Activated B cell treated with CpG ODN at 0.5 μM for 24 hours (primary cell): ENCODE measurements at regions not wholly inside any gene's neighbourhood (a gene's known extent, or its start where the extent isn't known, plus 50 kb on each side); places are given as distances from the start of the nearest gene placed in this dataset.

Experiments used
- ATAC-seq: fragments of 200-7000 bp; cut with Tn5 transposase; one replicate; pipeline ENCODE4 v1.10.0; 2021; ENCODE audit warnings: low read depth, mild to moderate bottlenecking, moderate library complexity
- CTCF ChIA-PET: fragments of 350-600 bp; sonication (Branson Sonifier 250); formaldehyde crosslinking; loops from one replicate; lab custom pipeline; 2021; ENCODE audit warnings: antibody characterized with exemption; lab: Charles Lee
- POLR2A ChIA-PET: fragments of 350-600 bp; sonication (Branson Sonifier 250); formaldehyde crosslinking; loops from one replicate; lab custom pipeline; 2021; ENCODE audit warnings: antibody characterized with exemption; lab: Charles Lee
- DNase-seq: peaks from one replicate; pipeline ENCODE4 v3.0.0; 2022
- H3K27ac Mint-ChIP-seq: one replicate; pipeline ENCODE4 v1.8.0; 2020; ENCODE audit warnings: mixed read lengths
- H3K27me3 Mint-ChIP-seq: one replicate; pipeline ENCODE4 v1.8.0; 2021; ENCODE audit warnings: mixed read lengths
- H3K36me3 Mint-ChIP-seq: one replicate; pipeline ENCODE4 v1.8.0; 2021; ENCODE audit warnings: low read depth, mixed read lengths
- H3K4me1 Mint-ChIP-seq: one replicate; pipeline ENCODE4 v1.8.0; 2021; ENCODE audit warnings: mixed read lengths
- H3K4me3 Mint-ChIP-seq: one replicate; pipeline ENCODE4 v1.8.0; 2020; ENCODE audit warnings: mild to moderate bottlenecking, mixed read lengths
- H3K9me3 Mint-ChIP-seq: one replicate; pipeline ENCODE4 v1.8.0; 2020; ENCODE audit warnings: mixed read lengths
- CTCF ChIP-seq: fragments of 200-600 bp; IDR thresholded peaks from one replicate; pipeline ENCODE4 v1.8.0; 2022; ENCODE audit warnings: antibody characterized with exemption, mild to moderate bottlenecking
- intact Hi-C: fragments of 100-400 bp; cut with micrococcal nuclease; formaldehyde crosslinking; loops from one replicate; pipeline ENCODE4 v1.15.1; 2024

- POLR2A ChIA-PET: no interaction called here
- Mint-ChIP-seq H3K4me3 (no peak overlapping the region), H3K27ac (no peak overlapping the region), H3K27me3 (no peaks in the 10 kb centered on the region), H3K9me3 (peaks cover 2% of the 10 kb centered on the region), H3K4me1 (no peaks in the 10 kb centered on the region), H3K36me3 (no peaks in the 10 kb centered on the region)
- DNase-seq (no peak), ATAC-seq (no peak)
- CTCF ChIA-PET: no interaction called here
- no peak for TF ChIP-seq CTCF
- intact Hi-C loops: no loop called here
Measured at GRCh38 chr4:13159041-13159620, 325.0 kb downstream of the RAB28 start.

- peaks cover 5% of the 10 kb centered on the region for H3K9me3 Mint-ChIP-seq
- no peaks in the 10 kb centered on the region for H3K4me1 Mint-ChIP-seq
- DNase-seq: no peak
- ChIA-PET CTCF (no interaction called here), POLR2A (no interaction called here)
- TF ChIP-seq CTCF: no peak
- no peaks in the 10 kb centered on the region for H3K36me3 Mint-ChIP-seq
- intact Hi-C loops: no loop called here
- no peak overlapping the region for H3K4me3 Mint-ChIP-seq
- H3K27me3 Mint-ChIP-seq: no peaks in the 10 kb centered on the region
- no peak for ATAC-seq
- H3K27ac Mint-ChIP-seq: no peak overlapping the region
Measured at GRCh38 chr4:13151194-13151593, 332.9 kb downstream of the RAB28 start.

- intact Hi-C loops: no loop called here
- ChIA-PET CTCF (no interaction called here), POLR2A (no interaction called here)
- Mint-ChIP-seq H3K36me3 (no peaks in the 10 kb centered on the region), H3K27ac (no peak overlapping the region), H3K4me3 (no peak overlapping the region), H3K9me3 (no peaks in the 10 kb centered on the region), H3K4me1 (no peaks in the 10 kb centered on the region), H3K27me3 (no peaks in the 10 kb centered on the region)
- ATAC-seq (no peak), DNase-seq (no peak)
- no peak for TF ChIP-seq CTCF
Measured at GRCh38 chr4:13143222-13144070, 340.7 kb downstream of the RAB28 start.

GRCh38 chr4:13142726-13143125, 341.4 kb downstream of the RAB28 start:
- no peak for TF ChIP-seq CTCF
- Mint-ChIP-seq H3K9me3 (no peaks in the 10 kb centered on the region), H3K4me3 (no peak overlapping the region), H3K4me1 (no peaks in the 10 kb centered on the region), H3K27me3 (no peaks in the 10 kb centered on the region), H3K36me3 (no peaks in the 10 kb centered on the region), H3K27ac (no peak overlapping the region)
- ATAC-seq (no peak), DNase-seq (no peak)
- POLR2A ChIA-PET: no interaction called here
- CTCF ChIA-PET: no interaction called here
- intact Hi-C loops: no loop called here

GRCh38 chr4:13142191-13142590, 341.9 kb downstream of the RAB28 start:
- CTCF ChIA-PET: no interaction called here
- Mint-ChIP-seq H3K9me3 (no peaks in the 10 kb centered on the region), H3K36me3 (no peaks in the 10 kb centered on the region), H3K4me3 (no peak overlapping the region), H3K27me3 (no peaks in the 10 kb centered on the region), H3K27ac (no peak overlapping the region), H3K4me1 (no peaks in the 10 kb centered on the region)
- intact Hi-C loops: no loop called here
- POLR2A ChIA-PET: no interaction called here
- DNase-seq: no peak
- ATAC-seq: no peak
- TF ChIP-seq CTCF: no peak
